ENCODE measurements at regions not wholly inside any gene's neighbourhood (a gene's known extent, or its start where the extent isn't known, plus 50 kb on each side); places are given as distances from the start of the nearest gene placed in this dataset.

- Histone ChIP-seq H4K20me1 (replicated peaks; ENCODE audit: insufficient read depth) (no peaks in the 10 kb centered on the region), H3K36me3 (ENCODE audit: insufficient read depth) (no peaks in the 10 kb centered on the region), H3K4me1 (ENCODE audit: insufficient read depth) (no peaks in the 10 kb centered on the region), H3K4me2 (no peak overlapping the region), H3K27ac (ENCODE audit: low read depth) (no peak overlapping the region), H3F3A (replicated peaks; ENCODE audit: low read depth) (no peaks in the 10 kb centered on the region), H3K4me3 (no peak overlapping the region), H3K9me2 (ENCODE audit: insufficient read depth) (peaks cover 4% of the 10 kb centered on the region; the same call in 1 of the 2 replicates), H3K27me3 (ENCODE audit: insufficient read depth) (no peaks in the 10 kb centered on the region), H3K79me2 (replicated peaks; ENCODE audit: insufficient read depth) (no peaks in the 10 kb centered on the region), H2AFZ (no peak overlapping the region)
- Mint-ChIP-seq H3K27me3 (ENCODE audit: insufficient read depth, low read depth, poor library complexity) (peaks cover 8% of the 10 kb centered on the region), H3K27ac (no peak overlapping the region), H3K4me3 (no peak overlapping the region), H3K9me3 (peaks cover 24% of the 10 kb centered on the region), H3K36me3 (ENCODE audit: low read depth) (peaks cover 16% of the 10 kb centered on the region; the same call in 2 of the 3 replicates), H3K4me1 (peaks cover 8% of the 10 kb centered on the region; the same call in 2 of the 3 replicates)
- DNase-seq (ENCODE audit: low spot score) (no peak), ATAC-seq (no peak)
- TF ChIP-seq POLR2AphosphoS5 (IDR thresholded peaks at IDR 0.05; ENCODE audit: low read depth) (no peak), ETS1 (IDR thresholded peaks at IDR 0.05) (no peak), ZNF462 (CRISPR knock-in tag; IDR thresholded peaks at IDR 0.05) (no peak), STAT1 (IDR thresholded peaks at IDR 0.05; ENCODE audit: unreplicated experiment) (no peak), JUNB (IDR thresholded peaks at IDR 0.05; ENCODE audit: unreplicated experiment) (no peak), NANOG (IDR thresholded peaks at IDR 0.05; ENCODE audit: borderline replicate concordance) (no peak), ZNF331 (CRISPR knock-in tag; IDR thresholded peaks at IDR 0.05; ENCODE audit: low read depth) (no peak), CREB1 (CRISPR knock-in tag; IDR thresholded peaks at IDR 0.05; ENCODE audit: low read depth) (no peak), EZH2 (IDR thresholded peaks at IDR 0.05; ENCODE audit: low read depth, unreplicated experiment) (no peak), REST (IDR thresholded peaks at IDR 0.05; ENCODE audit: unreplicated experiment) (no peak), ZNF114 (CRISPR knock-in tag; IDR thresholded peaks at IDR 0.05) (no peak), EZH2phosphoT487 (IDR thresholded peaks at IDR 0.05; ENCODE audit: unreplicated experiment) (no peak), CTCF (conservative IDR thresholded peaks at IDR 0.05; ENCODE audit: low read depth in 2 of 2) (no peak)
These were observed 257.3 kb downstream of the ABHD5 start for GRCh38 chr3:43948013-43948412.
